H1 (cell line): ENCODE measurements at regions not wholly inside any gene's neighbourhood (a gene's known extent, or its start where the extent isn't known, plus 50 kb on each side); places are given as distances from the start of the nearest gene placed in this dataset.

Experiments used
- ASH2L ChIP-seq: fragments of 200-600, 300-600 bp; sonication (generic); IDR thresholded peaks from one replicate; pipeline ENCODE4 v1.7.1; 2017; ENCODE audit warnings: low read length
- TF ChIP-seq, protein P1 (sequence below): fragments of 300-600 bp; sonication (generic); IDR thresholded peaks from 2 replicates; pipeline ENCODE4 v1.7.1; 2012; ENCODE audit warnings: low read length, moderate library complexity, mild to moderate bottlenecking, inconsistent platforms; ENCODE audit not compliant: insufficient replicate concordance
- TF ChIP-seq, protein P2 (sequence below): IDR thresholded peaks from 2 replicates; pipeline ENCODE4 v1.6.1; 2012; ENCODE audit warnings: low read length, inconsistent platforms

DNA sequence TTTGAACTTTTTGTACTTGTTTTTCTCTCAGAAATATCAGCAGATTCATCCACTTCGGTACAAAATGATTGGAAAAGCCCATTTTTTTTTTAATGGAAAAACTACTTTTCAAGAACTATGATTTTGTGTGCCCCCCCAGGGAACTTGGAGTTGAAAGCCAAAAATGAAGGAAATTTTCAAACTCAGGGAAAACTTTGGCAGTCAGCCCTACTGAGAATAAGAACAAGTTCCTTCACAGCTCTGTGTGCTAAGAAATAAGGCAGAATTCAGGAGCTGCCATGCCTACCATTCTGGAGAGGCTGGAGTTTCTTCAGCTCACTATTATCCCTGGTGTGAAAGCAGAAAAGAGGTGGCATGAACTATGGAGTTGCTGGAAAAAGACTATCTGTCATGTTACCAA, 226.0 kb upstream of the SLC35G4 start (continued):
- TF ChIP-seq, protein P1, sequence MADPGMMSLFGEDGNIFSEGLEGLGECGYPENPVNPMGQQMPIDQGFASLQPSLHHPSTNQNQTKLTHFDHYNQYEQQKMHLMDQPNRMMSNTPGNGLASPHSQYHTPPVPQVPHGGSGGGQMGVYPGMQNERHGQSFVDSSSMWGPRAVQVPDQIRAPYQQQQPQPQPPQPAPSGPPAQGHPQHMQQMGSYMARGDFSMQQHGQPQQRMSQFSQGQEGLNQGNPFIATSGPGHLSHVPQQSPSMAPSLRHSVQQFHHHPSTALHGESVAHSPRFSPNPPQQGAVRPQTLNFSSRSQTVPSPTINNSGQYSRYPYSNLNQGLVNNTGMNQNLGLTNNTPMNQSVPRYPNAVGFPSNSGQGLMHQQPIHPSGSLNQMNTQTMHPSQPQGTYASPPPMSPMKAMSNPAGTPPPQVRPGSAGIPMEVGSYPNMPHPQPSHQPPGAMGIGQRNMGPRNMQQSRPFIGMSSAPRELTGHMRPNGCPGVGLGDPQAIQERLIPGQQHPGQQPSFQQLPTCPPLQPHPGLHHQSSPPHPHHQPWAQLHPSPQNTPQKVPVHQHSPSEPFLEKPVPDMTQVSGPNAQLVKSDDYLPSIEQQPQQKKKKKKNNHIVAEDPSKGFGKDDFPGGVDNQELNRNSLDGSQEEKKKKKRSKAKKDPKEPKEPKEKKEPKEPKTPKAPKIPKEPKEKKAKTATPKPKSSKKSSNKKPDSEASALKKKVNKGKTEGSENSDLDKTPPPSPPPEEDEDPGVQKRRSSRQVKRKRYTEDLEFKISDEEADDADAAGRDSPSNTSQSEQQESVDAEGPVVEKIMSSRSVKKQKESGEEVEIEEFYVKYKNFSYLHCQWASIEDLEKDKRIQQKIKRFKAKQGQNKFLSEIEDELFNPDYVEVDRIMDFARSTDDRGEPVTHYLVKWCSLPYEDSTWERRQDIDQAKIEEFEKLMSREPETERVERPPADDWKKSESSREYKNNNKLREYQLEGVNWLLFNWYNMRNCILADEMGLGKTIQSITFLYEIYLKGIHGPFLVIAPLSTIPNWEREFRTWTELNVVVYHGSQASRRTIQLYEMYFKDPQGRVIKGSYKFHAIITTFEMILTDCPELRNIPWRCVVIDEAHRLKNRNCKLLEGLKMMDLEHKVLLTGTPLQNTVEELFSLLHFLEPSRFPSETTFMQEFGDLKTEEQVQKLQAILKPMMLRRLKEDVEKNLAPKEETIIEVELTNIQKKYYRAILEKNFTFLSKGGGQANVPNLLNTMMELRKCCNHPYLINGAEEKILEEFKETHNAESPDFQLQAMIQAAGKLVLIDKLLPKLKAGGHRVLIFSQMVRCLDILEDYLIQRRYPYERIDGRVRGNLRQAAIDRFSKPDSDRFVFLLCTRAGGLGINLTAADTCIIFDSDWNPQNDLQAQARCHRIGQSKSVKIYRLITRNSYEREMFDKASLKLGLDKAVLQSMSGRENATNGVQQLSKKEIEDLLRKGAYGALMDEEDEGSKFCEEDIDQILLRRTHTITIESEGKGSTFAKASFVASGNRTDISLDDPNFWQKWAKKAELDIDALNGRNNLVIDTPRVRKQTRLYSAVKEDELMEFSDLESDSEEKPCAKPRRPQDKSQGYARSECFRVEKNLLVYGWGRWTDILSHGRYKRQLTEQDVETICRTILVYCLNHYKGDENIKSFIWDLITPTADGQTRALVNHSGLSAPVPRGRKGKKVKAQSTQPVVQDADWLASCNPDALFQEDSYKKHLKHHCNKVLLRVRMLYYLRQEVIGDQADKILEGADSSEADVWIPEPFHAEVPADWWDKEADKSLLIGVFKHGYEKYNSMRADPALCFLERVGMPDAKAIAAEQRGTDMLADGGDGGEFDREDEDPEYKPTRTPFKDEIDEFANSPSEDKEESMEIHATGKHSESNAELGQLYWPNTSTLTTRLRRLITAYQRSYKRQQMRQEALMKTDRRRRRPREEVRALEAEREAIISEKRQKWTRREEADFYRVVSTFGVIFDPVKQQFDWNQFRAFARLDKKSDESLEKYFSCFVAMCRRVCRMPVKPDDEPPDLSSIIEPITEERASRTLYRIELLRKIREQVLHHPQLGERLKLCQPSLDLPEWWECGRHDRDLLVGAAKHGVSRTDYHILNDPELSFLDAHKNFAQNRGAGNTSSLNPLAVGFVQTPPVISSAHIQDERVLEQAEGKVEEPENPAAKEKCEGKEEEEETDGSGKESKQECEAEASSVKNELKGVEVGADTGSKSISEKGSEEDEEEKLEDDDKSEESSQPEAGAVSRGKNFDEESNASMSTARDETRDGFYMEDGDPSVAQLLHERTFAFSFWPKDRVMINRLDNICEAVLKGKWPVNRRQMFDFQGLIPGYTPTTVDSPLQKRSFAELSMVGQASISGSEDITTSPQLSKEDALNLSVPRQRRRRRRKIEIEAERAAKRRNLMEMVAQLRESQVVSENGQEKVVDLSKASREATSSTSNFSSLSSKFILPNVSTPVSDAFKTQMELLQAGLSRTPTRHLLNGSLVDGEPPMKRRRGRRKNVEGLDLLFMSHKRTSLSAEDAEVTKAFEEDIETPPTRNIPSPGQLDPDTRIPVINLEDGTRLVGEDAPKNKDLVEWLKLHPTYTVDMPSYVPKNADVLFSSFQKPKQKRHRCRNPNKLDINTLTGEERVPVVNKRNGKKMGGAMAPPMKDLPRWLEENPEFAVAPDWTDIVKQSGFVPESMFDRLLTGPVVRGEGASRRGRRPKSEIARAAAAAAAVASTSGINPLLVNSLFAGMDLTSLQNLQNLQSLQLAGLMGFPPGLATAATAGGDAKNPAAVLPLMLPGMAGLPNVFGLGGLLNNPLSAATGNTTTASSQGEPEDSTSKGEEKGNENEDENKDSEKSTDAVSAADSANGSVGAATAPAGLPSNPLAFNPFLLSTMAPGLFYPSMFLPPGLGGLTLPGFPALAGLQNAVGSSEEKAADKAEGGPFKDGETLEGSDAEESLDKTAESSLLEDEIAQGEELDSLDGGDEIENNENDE: no peak
- TF ChIP-seq, protein P2, sequence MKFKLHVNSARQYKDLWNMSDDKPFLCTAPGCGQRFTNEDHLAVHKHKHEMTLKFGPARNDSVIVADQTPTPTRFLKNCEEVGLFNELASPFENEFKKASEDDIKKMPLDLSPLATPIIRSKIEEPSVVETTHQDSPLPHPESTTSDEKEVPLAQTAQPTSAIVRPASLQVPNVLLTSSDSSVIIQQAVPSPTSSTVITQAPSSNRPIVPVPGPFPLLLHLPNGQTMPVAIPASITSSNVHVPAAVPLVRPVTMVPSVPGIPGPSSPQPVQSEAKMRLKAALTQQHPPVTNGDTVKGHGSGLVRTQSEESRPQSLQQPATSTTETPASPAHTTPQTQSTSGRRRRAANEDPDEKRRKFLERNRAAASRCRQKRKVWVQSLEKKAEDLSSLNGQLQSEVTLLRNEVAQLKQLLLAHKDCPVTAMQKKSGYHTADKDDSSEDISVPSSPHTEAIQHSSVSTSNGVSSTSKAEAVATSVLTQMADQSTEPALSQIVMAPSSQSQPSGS: no peak
- TF ChIP-seq ASH2L: no peak
